HG02973 (cell line): ENCODE measurements at regions not wholly inside any gene's neighbourhood (a gene's known extent, or its start where the extent isn't known, plus 50 kb on each side); places are given as distances from the start of the nearest gene placed in this dataset.

Experiments used
- ATAC-seq: cut with Tn5 transposase; IDR thresholded peaks from one replicate; pipeline ENCODE4 v1.9.1; 2021; ENCODE audit warnings: moderate library complexity; ENCODE audit not compliant: unreplicated experiment

DNA sequence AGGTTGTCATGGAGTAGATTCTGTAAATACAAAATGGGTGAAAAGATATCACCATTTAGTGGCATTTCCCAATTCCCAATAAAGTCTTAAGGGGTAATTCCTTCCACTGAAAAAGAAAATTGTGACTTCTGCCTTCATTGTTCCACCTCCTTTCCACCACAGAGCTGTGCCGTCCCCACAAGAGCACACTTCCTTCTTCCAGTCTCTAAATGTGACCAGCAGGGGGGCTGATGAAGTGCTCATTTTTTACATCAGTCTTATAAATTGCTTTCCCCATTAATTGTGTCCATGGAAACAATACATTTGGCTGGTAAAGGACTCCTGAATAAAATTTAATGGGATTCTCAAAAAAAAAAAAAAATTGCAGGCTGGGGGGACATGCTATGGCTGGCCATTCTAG lies 260.8 kb upstream of the PSMD7 start:
- no peak for ATAC-seq

DNA sequence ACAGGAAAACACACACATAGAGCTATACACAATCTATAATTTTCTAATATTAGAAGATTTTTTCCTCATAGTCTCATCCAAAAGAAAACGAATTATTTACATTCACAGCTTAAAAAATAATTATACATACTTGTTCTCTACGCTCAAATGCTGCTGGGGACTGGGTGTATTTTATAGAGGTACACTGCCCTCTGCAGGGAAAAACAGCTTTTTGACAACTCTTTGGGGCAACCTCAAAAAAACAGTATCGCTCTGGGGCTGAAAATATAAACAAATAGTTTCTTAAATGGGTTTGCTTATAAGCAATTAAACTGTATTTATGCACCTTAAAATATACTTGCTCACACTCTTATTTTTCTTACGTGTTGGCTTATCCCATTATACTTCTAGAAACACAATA lies 261.8 kb upstream of the PSMD7 start:
- ATAC-seq, result no peak

DNA sequence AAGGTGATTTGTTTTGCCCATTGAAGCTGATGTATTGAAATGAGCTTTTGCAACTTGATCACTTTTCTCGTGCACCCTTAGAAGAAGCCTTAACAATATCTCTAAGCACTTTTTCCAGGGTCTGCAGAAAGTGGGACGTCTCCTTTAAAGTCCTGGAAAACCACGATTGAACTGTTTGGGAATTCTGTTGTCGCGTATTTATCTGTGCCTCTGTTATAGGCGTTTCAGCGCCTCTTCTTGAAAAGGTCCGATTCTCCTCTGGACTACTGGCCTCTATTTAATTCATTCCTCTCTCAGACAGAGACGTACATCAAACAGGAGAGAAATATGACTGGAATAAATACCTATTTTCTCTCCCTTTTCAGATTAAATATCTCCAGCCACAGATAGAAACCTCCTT lies 262.4 kb upstream of the PSMD7 start:
- ATAC-seq, result no peak

DNA sequence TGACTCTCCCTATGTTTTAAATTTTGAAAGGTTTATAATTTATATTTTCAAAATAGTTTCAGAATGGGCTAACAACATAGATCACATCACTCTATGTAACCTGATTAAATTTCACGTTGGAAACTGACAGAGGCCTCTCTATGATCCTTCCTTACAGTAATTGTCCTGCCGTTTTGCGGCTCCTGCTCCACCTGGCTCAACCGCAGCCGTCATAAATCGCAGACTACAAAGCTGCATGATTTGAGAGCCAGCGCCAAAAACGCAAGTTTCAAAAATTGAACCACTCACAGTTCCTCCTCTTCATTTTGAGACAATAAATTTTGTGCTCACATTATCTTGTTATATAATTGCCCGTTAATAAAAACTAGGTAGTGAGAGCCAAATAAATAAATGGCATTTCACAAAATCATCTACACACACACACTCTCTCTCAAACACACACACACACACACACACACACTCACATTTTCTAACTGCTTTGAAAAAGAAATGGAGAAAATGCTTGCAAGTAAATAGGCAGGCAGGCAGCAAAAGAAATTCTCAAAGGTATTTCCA lies 263.1 kb upstream of the PSMD7 start:
- no peak for ATAC-seq

DNA sequence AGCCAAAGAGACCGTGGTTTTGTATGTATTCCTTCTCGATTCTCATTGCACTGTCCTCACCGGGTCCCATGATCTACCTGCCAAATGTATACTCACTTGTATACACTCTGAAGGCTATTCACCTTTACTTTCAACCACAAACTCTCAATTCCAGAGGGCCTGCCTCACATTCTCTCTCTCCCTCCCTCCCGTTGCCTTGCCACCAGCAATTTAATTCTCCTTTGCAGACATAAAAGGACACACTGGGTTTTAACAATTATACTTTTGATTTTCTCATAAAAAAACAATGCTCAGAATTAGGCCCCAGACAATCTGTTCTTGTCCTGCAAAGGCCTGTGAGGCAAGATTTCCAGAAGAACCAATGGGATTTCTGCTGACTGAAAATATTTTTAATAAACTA lies 265.1 kb upstream of the PSMD7 start:
- no peak for ATAC-seq

DNA sequence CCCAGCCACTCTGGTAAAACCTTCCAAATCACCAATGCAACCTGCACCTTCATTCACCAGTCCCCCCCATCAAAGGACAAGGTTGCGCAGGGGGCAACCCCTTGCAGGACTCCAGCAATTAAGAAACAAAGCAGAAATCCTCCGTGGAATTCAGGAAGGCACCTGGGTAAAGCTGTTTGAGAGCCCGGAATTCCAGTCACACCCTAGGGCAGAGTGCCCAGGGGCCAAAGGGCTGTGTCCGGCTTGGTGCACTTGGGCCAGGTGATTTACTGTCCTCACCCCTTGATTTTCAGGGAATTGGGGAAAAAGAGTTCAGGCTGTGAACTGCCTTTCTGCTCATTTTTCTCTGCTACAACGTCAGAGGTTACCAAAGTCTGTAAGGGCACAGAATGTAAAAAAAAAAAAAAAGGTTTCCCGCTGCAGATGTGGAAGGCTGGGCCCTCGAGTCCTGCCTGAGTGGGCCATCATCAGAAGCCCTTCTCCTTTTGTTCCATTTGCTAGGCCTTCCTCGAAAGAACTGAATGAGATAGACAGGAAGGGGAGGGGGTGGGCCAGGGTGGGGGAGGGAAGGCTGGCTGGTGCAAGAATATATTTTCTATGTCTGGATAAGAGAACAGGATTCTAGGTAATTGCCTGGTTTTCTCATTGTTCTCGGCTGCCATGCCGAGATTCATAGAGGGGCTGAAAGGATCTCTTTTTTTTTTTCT lies 266.5 kb upstream of the PSMD7 start:
- no peak for ATAC-seq

DNA sequence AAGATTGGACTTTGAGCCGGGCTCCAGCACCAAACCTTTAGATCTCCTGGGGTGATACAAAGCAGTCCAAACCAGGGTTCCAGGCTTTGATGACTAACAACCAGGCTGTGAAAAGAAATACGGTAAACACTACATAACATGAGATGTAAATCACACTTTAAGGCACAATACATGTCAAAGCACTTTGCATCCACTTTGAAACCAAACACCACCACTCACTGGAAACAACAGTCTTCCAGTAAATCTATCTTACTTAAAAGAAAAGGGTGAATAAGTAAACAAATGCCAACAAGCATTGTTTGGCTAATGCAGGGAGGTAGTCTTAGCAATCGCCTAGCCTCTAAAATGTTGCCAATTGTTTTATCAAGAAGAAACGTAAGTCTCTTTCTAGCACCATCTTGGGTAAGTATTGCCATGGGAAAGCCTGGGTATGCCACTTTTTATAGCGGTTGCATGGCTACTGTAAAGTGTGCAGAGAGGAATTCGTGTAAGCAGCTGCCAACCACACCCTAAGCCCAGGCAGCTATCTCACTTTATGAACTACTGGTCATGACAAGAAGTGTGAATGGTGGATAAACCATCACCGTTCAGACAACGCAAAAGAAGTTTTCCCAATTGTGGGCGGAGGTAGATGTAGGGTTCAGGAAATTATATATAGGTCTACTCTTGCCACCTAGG lies 267.4 kb upstream of the PSMD7 start:
- no peak for ATAC-seq

DNA sequence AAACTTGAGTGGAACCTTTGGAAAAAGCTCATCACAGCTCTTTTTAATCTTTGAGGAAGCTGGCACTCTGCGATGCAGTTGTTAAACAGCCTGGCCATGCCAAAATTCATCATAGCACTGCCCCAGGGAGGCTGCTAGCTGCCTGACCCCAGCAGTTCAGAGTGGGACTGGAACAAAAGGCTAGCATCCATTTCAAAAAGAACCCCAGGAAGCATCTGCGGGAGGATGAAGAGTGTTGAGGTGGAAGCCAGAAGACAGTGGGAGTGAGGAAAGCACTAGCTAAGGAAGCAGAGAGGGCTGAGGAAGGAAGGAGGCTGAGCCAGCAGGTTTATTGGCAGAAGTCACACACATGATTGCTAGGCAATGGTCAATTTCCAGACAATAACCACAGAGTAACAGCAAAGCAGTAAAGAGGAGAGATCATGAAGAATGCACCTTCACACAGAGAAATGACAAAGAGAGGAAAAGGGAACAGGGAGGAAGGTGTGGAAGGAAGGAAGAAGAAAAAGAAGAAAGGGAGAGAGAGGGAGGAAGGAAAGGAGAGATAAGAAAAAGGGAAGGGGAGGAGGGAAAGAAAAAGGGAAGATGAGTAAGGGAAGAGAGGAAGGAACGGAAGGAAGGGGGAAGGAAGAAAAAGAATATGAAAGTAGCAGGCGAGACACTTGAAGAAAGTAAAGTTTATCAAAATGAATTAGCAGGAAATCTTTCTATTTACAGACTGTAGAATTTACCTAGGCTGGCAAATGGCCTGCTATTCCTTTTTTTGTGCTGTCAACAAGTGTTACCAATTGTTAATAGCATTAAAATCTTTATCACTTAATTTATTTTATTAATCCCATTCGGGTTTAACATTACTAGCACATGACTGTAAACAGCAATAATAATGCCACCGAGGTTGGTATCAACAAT lies 270.0 kb upstream of the PSMD7 start:
- ATAC-seq, result no peak

DNA sequence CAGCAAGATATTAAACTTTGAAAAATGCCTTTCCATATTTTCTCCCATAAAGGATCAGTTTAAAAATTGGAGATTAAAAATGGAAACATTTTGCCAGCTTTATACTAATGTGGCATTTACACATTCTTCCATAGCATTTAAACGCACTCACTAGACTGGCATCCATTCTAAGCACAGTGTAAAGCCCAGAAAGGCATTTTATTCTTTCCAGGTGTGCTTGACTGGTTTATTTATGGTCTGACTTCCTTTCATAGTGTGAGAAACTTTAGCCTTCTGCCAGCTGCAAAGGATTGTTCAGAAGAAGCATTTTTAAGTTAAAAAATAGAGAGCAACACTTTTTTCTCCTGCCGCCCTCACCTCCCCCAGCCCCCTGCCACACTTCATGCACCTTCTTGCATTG lies 271.7 kb upstream of the PSMD7 start:
- no peak for ATAC-seq

DNA sequence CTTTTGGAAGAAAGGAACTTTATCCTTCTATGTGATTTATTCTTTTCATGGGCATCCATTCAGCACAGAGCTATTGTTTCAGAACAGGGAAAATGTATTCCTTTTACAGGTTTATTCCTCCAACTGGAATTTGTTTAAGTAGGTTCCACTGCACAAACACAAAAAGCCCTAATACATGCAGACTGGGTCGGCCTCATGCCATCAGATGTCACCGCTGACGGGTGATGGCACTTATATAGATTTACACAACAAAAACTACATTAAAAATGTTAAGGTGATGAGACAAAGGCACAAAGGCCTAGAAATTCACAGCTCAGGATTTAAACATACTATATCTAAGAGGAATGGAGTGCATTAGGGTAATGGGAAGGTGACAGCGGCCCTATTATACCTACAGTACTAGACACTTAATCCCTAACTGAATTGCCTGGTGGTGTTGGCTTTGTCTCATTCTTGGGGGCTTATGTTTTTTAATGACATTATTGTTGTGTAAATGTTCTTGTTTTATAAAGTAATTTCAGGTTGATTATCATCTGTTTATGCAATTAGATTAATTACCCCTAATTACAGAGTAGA lies 276.4 kb upstream of the PSMD7 start:
- no peak for ATAC-seq

DNA sequence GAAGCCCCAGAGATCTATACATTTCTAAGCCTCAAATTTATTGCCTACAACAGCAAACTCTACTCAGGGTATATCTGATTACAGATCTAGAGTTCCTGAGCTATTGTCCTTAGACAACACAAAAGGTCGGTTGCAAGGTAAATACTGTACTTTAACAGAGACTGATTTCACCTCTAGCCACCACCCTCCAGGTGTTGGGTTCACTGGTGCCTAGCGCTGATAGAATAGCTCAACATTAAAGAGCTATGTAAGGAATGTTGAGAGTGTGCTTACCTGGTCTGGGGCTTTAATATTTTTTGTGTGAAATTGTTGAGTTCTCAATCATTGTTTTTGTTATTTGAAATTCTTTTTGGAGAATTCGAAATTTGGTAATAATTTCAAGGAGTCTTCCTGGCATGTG lies 277.0 kb upstream of the PSMD7 start:
- ATAC-seq, result no peak

DNA sequence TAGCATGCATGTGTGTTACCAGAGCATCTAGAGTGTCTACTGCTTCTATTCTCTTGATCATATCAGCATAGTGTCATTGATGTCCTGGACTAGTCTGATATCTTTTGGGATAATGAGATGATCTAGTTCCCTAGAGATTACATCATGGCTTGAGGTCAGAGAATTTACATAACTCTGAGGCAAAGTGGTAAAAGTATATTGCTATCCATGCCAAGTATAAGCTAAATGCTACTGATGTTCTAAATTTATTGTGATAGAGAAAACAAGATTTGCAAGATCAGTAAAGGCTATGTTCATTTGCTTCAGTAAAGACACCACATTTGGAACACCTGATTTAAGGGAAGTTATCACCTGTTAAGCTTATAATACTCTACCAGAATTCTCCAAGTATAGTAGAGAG lies 280.7 kb upstream of the PSMD7 start:
- no peak for ATAC-seq

DNA sequence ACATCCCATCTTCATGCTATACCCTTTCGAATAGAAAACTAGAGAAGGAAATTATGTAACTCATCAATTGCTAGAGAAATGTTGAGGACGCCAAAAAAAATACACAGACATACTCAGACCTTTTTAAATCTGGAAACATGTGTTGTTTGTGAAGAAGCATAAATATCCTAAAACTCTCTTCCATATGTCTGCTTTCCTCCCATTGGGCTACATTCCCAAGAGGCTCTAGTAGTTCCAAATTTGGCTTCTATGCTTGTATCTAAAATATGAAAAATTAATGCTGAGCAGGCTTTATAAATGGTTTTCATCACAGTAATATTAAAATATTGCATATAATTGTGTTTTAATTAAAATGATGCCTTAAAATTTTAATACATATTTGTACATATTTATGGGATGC lies 297.9 kb upstream of the PSMD7 start:
- no peak for ATAC-seq

DNA sequence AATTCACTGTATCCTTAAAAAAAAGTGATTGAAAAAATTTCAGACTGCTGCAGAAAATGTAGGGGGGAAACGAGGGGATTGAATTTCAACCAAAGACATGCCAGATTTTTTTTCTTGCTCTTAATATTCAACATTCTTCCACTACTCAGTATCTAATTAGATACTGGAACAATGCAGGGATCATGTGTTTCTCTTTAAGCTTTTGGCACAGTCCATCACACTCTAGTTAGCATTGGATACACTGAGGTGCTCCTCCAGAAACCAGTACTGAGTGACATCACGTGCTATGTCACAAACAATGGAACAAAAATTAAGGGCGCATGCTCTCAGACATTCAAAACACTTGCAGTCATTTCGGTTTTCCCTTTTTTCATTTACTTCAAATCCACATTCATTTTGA lies 298.6 kb upstream of the PSMD7 start:
- no peak for ATAC-seq

DNA sequence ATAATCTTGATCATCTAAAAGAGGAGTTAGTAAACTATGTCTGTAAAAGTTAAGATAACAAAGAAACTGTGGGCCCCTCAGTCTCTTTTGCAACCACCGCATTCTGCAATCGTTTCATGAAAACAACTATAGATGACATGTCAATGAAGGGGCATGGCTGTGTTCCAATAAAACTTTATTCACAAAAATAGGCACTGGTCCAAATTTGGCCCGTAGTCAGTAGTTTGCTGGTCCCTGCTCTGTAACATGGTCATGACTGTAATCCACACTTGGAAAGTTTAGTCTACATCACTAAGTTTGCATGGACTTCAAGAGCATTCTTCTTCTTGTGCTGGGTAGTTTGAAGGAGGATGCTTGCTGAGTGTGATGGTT lies 299.3 kb upstream of the PSMD7 start:
- ATAC-seq, result no peak

DNA sequence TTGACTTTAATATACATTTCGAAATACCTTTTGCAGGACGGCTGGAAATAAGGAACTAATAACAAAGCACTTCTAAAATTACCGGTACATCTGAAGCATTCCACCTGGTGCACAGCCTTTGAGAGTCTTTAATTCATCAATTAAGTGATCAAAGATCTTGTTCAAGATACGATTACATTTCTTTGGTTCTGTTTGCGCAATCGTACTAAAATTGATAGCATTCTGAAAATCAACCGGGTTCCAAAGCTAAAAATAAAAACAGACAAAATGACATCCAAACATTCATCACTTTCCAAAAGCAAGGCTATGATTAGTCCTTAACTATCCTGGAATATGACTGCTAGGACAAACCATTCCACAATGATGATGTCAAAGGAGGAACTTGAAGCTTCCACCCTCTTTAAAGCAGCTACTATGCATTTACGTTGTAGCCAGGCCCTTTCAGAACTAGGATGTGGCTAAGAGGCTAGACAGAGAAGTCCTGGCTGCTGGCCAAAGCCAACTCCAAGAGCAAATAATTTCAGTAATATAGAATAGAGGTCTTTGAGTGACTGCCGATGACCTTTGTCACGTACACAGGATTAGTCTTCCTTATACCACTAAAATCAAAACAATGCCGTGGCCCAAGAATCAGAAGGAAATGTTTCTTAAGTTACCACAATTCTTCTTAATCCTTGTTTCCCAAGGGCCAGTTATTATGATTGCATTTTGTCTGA lies 299.8 kb upstream of the PSMD7 start:
- ATAC-seq, result no peak

DNA sequence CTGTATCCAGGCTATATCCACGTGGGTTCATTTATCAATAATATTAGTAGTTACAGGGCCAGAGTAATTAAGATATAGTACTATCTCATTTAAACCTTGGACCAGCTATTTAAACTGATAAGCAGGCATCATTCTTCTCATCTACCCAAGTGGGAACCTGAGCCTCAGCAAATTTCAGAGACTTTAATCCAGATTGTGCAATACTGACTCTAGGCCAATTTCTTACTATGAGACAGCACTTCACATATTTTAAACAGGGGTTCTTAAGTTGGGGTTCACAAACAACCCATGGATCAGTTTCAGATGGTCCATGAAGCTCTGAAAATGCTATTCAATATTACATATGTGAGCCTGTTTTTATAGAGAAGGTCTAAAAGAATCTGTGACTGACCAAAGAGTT lies 302.7 kb upstream of the PSMD7 start:
- no peak for ATAC-seq

DNA sequence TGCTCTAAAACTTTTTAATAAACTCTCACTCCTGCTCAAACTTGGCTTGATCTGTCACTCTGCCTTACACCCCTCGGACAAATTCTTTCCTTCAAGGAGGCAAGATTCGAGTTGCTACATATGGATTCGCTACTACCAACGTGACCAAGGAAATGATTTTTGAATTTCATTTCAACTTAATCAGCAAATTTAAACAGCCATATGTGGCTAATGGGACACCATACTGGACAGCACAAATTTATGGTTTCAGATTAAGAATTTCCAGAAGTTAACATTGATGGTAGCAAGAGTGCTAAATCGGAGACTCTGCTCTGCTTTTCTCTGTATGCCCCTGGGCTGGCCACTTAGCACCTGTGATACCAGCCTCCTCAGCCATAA lies 318.2 kb upstream of the PSMD7 start:
- ATAC-seq, result no peak

DNA sequence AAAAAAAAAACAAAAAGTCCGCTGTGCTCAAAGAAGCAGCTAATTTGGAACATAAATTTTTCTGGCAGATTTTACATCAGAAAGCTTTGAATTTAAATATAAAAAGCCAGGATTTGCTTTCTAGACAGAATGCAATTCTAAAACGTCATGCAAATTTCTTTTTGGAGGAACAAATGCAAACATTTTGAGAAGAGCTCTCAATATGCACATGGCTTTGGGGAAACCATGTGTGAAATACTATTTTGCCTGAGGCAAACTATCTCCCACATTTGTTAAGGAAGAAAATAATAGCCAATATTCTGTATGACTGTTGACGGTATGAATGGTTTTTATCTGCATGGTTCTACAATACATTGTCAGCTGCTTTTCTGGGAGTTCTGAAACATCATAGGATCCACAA lies 320.0 kb upstream of the PSMD7 start:
- no peak for ATAC-seq

DNA sequence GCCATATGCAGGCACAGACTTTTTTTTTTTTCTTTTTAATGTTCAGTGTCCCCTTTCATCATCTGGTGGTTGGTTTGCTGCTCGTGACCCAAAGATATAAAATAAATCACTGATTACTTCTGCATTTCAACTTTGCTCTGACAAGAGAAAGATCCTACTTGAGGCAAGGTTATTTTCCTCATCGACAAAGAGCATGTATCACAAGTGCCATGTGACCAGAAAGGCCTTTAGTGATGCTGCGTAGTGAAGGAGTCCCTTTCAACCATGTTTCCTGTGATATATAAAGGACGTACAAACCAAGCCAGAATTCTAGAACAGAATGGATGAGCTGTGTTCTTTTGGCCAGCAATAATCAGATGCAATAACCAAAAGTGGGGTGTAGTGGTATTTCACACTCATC lies 323.4 kb upstream of the PSMD7 start:
- ATAC-seq, result no peak

DNA sequence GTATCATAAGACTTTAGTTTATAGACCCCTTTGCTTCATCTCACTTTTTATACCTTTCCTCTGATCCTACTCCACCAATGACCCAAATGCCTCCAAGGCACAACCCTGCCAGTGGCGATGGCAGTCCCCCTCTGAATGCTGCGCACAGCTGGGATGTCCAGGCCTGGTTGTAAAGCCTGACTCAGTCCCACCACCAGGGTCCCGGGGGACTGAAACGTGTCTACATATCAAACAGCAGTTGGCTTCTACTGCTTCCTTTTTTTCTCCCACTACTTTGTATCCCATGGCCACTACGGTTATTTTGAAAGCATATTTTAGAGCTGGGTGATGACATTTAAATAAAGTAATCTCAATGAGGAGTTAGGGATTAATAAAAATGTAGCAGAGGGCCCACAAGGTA lies 329.8 kb upstream of the PSMD7 start:
- no peak for ATAC-seq
